Liver (tissue), 8 donors: ENCODE measurements at regions not wholly inside any gene's neighbourhood (a gene's known extent, or its start where the extent isn't known, plus 50 kb on each side); places are given as distances from the start of the nearest gene placed in this dataset.

Experiments used
- DNase-seq: peaks from one replicate; pipeline ENCODE4 v3.0.0-alpha.2; 2017; ENCODE audit warnings: low spot score
- H3K27ac ChIP-seq, 2 donors: one replicate each; pipeline ENCODE4 v1.7.0; 2013; ENCODE audit warnings: inconsistent platforms in 2 of 2, low read length in 2 of 2, control low read depth in 1 of 2, low read depth in 1 of 2, mild to moderate bottlenecking in 1 of 2
- H3K27me3 ChIP-seq, 4 donors: one replicate each; pipeline versions ENCODE4 v1.6.1 to v1.7.0; 2013; ENCODE audit warnings: low read length in 3 of 4, inconsistent platforms in 1 of 4, mild to moderate bottlenecking in 1 of 4, moderate library complexity in 1 of 4; ENCODE audit not compliant: control insufficient read depth in 4 of 4, insufficient read depth in 4 of 4
- H3K36me3 ChIP-seq, 4 donors: one replicate each; pipeline versions ENCODE4 v1.6.1 to v1.7.0; 2013; ENCODE audit warnings: low read length in 3 of 4, mild to moderate bottlenecking in 3 of 4, low read depth in 1 of 4, moderate library complexity in 1 of 4; ENCODE audit not compliant: control insufficient read depth in 4 of 4, insufficient read depth in 3 of 4
- H3K4me1 ChIP-seq, 4 donors: one replicate each; pipeline versions ENCODE4 v1.6.1 to v1.7.0; 2013; ENCODE audit warnings: low read length in 3 of 4, mild to moderate bottlenecking in 3 of 4, moderate library complexity in 1 of 4; ENCODE audit not compliant: control insufficient read depth in 4 of 4, insufficient read depth in 4 of 4
- H3K4me3 ChIP-seq, 3 donors: one replicate each; pipeline versions ENCODE4 v1.6.1 to v1.7.0; 2013; ENCODE audit warnings: low read length in 3 of 3, control low read depth in 1 of 3, low read depth in 1 of 3, mild to moderate bottlenecking in 1 of 3
- H3K9ac ChIP-seq, 2 donors: one replicate each; pipeline ENCODE4 v1.7.0; 2013; ENCODE audit warnings: low read length in 2 of 2, mild to moderate bottlenecking in 2 of 2, moderate library complexity in 2 of 2, control low read depth in 1 of 2, low read depth in 1 of 2
- H3K9me3 ChIP-seq, 4 donors: one replicate each; pipeline versions ENCODE4 v1.6.1 to v1.7.0; 2013; ENCODE audit warnings: low read length in 3 of 4; ENCODE audit not compliant: control insufficient read depth in 4 of 4
- EGR1 ChIP-seq, 2 donors: IDR thresholded peaks; 2 replicates each; pipeline ENCODE4 v1.6.1; 2016 to 2018; ENCODE audit warnings: antibody characterized with exemption in 2 of 2, low read depth in 2 of 2
- FOXA1 ChIP-seq: IDR thresholded peaks from 2 replicates; pipeline ENCODE4 v1.6.1; 2016; ENCODE audit warnings: antibody characterized with exemption
- FOXA2 ChIP-seq: IDR thresholded peaks from 2 replicates; pipeline ENCODE4 v1.6.1; 2016; ENCODE audit warnings: antibody characterized with exemption
- GABPA ChIP-seq, 2 donors: IDR thresholded peaks in 1 of 2; conservative IDR thresholded peaks in 1 of 2; 2 replicates each; pipeline ENCODE4 v1.6.1; 2016; ENCODE audit warnings: antibody characterized with exemption in 2 of 2, mild to moderate bottlenecking in 1 of 2, moderate library complexity in 1 of 2
- HNF4A ChIP-seq, 2 donors: conservative IDR thresholded peaks; 2 replicates each; pipeline ENCODE4 v1.6.1; 2016; ENCODE audit warnings: antibody characterized with exemption in 2 of 2, mild to moderate bottlenecking in 2 of 2
- HNF4G ChIP-seq: IDR thresholded peaks from 2 replicates; pipeline ENCODE4 v1.6.1; 2016; ENCODE audit warnings: antibody characterized with exemption
- JUND ChIP-seq, 2 donors: IDR thresholded peaks; 2 replicates each; pipeline ENCODE4 v1.6.1; 2016; ENCODE audit warnings: antibody characterized with exemption in 2 of 2
- NR2F2 ChIP-seq: IDR thresholded peaks from 2 replicates; pipeline ENCODE4 v1.6.1; 2016; ENCODE audit warnings: antibody characterized with exemption
- RAD21 ChIP-seq, 2 donors: IDR thresholded peaks; 2 replicates each; pipeline ENCODE4 v1.6.1; 2016; ENCODE audit warnings: antibody characterized with exemption in 2 of 2, mild to moderate bottlenecking in 2 of 2
- RXRA ChIP-seq, 2 donors: IDR thresholded peaks; 2 replicates each; pipeline ENCODE4 v1.6.1; 2017 to 2018; ENCODE audit warnings: antibody characterized with exemption in 2 of 2, mild to moderate bottlenecking in 1 of 2
- SP1 ChIP-seq: IDR thresholded peaks from 2 replicates; pipeline ENCODE4 v1.6.1; 2018; ENCODE audit warnings: antibody characterized with exemption, mild to moderate bottlenecking
- TAF1 ChIP-seq: conservative IDR thresholded peaks from 2 replicates; pipeline ENCODE4 v1.6.1; 2016; ENCODE audit warnings: antibody characterized with exemption, mild to moderate bottlenecking
- YY1 ChIP-seq: IDR thresholded peaks from 2 replicates; pipeline ENCODE4 v1.6.1; 2016; ENCODE audit warnings: antibody characterized with exemption, mild to moderate bottlenecking
- WGBS: extraction: QIAGEN DNeasy Blood & Tissue Kit; methylation state at CpG from one replicate; pipeline ENCODE4 v1.1.7; 2013; 5-methylcytosine and 5-hydroxymethylcytosine counted together
- TF ChIP-seq, protein P1 (sequence below): fragments of 150-350 bp; IDR thresholded peaks from 2 replicates; pipeline ENCODE4 v1.5.1; 2017; ENCODE audit warnings: improper control_type of control experiment, low read depth, low read length; ENCODE audit not compliant: missing input control
- TF ChIP-seq, protein P2 (sequence below): IDR thresholded peaks from 2 replicates; pipeline ENCODE4 v1.6.1; 2016; ENCODE audit warnings: antibody characterized with exemption
- TF ChIP-seq, protein P3 (sequence below): IDR thresholded peaks from 2 replicates; pipeline ENCODE4 v1.6.1; 2016; ENCODE audit warnings: antibody characterized with exemption
- TF ChIP-seq, protein P4 (sequence below): IDR thresholded peaks from 2 replicates; pipeline ENCODE4 v1.6.1; 2016; ENCODE audit warnings: antibody characterized with exemption
- TF ChIP-seq, protein P5 (sequence below): IDR thresholded peaks from 2 replicates; pipeline ENCODE4 v1.6.1; 2016; ENCODE audit warnings: antibody characterized with exemption, mild to moderate bottlenecking
- donor health status: healthy.
- donor health status: healthy.
- donor health status: healthy.
- donor health status: healthy.
- donor health status: healthy.

DNA sequence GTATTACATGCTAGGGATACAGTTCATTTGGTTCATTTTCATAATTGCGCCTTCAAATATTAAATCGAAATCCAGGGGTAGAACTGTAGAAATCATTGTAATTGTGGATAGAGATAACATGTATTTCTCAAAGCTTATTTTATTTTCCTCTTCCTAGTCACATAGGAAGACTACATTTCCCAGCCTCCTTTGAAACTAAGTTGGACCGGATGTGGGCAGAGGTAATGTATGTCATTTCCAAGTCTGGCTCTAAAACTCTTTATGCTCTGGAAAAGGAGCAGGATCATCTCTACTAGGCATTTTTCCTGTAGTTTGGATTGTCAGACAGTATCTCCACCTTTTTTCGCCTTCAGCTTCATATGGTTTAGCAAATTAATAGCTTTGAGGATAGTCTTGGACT is 70.1 kb upstream of the CRY1 start:
- H3K4me3 ChIP-seq = no peak overlapping the region
- no peaks in the 10 kb centered on the region for H3K27me3 ChIP-seq
- no peak for TF ChIP-seq GABPA (IDR thresholded peaks at IDR 0.05 in 1 of 2, conservative IDR thresholded peaks at IDR 0.05 in 1 of 2)
- no peak for TF ChIP-seq HNF4A (conservative IDR thresholded peaks at IDR 0.05)
- no peak for TF ChIP-seq FOXA1
- no peak for TF ChIP-seq YY1
- TF ChIP-seq, protein P1, sequence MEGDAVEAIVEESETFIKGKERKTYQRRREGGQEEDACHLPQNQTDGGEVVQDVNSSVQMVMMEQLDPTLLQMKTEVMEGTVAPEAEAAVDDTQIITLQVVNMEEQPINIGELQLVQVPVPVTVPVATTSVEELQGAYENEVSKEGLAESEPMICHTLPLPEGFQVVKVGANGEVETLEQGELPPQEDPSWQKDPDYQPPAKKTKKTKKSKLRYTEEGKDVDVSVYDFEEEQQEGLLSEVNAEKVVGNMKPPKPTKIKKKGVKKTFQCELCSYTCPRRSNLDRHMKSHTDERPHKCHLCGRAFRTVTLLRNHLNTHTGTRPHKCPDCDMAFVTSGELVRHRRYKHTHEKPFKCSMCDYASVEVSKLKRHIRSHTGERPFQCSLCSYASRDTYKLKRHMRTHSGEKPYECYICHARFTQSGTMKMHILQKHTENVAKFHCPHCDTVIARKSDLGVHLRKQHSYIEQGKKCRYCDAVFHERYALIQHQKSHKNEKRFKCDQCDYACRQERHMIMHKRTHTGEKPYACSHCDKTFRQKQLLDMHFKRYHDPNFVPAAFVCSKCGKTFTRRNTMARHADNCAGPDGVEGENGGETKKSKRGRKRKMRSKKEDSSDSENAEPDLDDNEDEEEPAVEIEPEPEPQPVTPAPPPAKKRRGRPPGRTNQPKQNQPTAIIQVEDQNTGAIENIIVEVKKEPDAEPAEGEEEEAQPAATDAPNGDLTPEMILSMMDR = no peak
- TF ChIP-seq FOXA2 = no peak
- TF ChIP-seq, protein P2, sequence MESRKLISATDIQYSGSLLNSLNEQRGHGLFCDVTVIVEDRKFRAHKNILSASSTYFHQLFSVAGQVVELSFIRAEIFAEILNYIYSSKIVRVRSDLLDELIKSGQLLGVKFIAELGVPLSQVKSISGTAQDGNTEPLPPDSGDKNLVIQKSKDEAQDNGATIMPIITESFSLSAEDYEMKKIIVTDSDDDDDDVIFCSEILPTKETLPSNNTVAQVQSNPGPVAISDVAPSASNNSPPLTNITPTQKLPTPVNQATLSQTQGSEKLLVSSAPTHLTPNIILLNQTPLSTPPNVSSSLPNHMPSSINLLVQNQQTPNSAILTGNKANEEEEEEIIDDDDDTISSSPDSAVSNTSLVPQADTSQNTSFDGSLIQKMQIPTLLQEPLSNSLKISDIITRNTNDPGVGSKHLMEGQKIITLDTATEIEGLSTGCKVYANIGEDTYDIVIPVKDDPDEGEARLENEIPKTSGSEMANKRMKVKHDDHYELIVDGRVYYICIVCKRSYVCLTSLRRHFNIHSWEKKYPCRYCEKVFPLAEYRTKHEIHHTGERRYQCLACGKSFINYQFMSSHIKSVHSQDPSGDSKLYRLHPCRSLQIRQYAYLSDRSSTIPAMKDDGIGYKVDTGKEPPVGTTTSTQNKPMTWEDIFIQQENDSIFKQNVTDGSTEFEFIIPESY = no peak
- TF ChIP-seq SP1 = no peak
- no peak for TF ChIP-seq TAF1
- no peak for TF ChIP-seq EGR1 (IDR thresholded peaks at IDR 0.05; ENCODE audit: low read depth in 2 of 2)
- no peak for TF ChIP-seq RAD21 (IDR thresholded peaks at IDR 0.05)
- no peak for TF ChIP-seq HNF4G
- TF ChIP-seq, protein P3, sequence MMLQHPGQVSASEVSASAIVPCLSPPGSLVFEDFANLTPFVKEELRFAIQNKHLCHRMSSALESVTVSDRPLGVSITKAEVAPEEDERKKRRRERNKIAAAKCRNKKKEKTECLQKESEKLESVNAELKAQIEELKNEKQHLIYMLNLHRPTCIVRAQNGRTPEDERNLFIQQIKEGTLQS = no peak
- TF ChIP-seq, protein P4, sequence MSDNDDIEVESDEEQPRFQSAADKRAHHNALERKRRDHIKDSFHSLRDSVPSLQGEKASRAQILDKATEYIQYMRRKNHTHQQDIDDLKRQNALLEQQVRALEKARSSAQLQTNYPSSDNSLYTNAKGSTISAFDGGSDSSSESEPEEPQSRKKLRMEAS = no peak
- TF ChIP-seq RXRA (IDR thresholded peaks at IDR 0.05) = no peak
- TF ChIP-seq NR2F2 = no peak
- TF ChIP-seq JUND (IDR thresholded peaks at IDR 0.05) = no peak
- TF ChIP-seq, protein P5, sequence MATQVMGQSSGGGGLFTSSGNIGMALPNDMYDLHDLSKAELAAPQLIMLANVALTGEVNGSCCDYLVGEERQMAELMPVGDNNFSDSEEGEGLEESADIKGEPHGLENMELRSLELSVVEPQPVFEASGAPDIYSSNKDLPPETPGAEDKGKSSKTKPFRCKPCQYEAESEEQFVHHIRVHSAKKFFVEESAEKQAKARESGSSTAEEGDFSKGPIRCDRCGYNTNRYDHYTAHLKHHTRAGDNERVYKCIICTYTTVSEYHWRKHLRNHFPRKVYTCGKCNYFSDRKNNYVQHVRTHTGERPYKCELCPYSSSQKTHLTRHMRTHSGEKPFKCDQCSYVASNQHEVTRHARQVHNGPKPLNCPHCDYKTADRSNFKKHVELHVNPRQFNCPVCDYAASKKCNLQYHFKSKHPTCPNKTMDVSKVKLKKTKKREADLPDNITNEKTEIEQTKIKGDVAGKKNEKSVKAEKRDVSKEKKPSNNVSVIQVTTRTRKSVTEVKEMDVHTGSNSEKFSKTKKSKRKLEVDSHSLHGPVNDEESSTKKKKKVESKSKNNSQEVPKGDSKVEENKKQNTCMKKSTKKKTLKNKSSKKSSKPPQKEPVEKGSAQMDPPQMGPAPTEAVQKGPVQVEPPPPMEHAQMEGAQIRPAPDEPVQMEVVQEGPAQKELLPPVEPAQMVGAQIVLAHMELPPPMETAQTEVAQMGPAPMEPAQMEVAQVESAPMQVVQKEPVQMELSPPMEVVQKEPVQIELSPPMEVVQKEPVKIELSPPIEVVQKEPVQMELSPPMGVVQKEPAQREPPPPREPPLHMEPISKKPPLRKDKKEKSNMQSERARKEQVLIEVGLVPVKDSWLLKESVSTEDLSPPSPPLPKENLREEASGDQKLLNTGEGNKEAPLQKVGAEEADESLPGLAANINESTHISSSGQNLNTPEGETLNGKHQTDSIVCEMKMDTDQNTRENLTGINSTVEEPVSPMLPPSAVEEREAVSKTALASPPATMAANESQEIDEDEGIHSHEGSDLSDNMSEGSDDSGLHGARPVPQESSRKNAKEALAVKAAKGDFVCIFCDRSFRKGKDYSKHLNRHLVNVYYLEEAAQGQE = no peak
- H3K27ac ChIP-seq = no peak overlapping the region
- no peak for DNase-seq
- no peaks in the 10 kb centered on the region for H3K36me3 ChIP-seq
- H3K4me1 ChIP-seq = no peaks in the 10 kb centered on the region
- no peak overlapping the region for H3K9ac ChIP-seq
- H3K9me3 ChIP-seq = no peaks in the 10 kb centered on the region
- 81% methylated on average over 4 of the region's 4 CpGs for WGBS

DNA sequence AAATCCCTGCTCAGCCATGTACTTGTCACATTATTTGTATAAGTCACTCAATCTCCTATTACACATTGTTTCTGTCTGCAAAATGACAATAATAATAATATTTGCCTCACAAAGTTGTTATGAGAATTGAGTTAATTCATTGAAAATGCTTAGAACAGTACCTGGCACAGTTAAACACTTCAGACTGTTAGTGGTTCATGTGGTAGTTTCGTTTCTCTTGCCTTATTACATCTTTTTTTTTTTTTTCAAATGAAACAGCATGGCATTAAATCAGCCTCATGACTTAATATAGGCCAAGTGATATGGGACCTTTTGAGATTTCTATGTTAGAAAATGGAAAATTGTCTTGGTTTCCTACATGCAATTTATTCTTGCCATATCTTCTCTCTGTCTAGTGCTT is 71.0 kb upstream of the CRY1 start:
- Histone ChIP-seq H3K36me3 (no peaks in the 10 kb centered on the region), H3K9me3 (no peaks in the 10 kb centered on the region), H3K4me3 (no peak overlapping the region), H3K27me3 (no peaks in the 10 kb centered on the region), H3K4me1 (no peaks in the 10 kb centered on the region), H3K9ac (no peak overlapping the region), H3K27ac (no peak overlapping the region)
- WGBS = 58% methylated on average over 1 of the region's 1 CpG
- TF ChIP-seq, protein P1 = no peak
- TF ChIP-seq, protein P3 = no peak
- TF ChIP-seq EGR1 (IDR thresholded peaks at IDR 0.05; ENCODE audit: low read depth in 2 of 2) (no peak), NR2F2 (no peak), RAD21 (IDR thresholded peaks at IDR 0.05) (no peak), YY1 (no peak), FOXA2 (no peak), SP1 (no peak), HNF4A (conservative IDR thresholded peaks at IDR 0.05) (no peak), JUND (IDR thresholded peaks at IDR 0.05) (no peak), TAF1 (no peak), GABPA (IDR thresholded peaks at IDR 0.05 in 1 of 2, conservative IDR thresholded peaks at IDR 0.05 in 1 of 2) (no peak)
- TF ChIP-seq, protein P5 = no peak
- DNase-seq = no peak
